NCI-H82 (cell line): ENCODE measurements at regions not wholly inside any gene's neighbourhood (a gene's known extent, or its start where the extent isn't known, plus 50 kb on each side); places are given as distances from the start of the nearest gene placed in this dataset.

Experiments used
- DNase-seq: peaks from one replicate; lab custom pipeline; 2025; lab: John Stamatoyannopoulos, UW

DNA sequence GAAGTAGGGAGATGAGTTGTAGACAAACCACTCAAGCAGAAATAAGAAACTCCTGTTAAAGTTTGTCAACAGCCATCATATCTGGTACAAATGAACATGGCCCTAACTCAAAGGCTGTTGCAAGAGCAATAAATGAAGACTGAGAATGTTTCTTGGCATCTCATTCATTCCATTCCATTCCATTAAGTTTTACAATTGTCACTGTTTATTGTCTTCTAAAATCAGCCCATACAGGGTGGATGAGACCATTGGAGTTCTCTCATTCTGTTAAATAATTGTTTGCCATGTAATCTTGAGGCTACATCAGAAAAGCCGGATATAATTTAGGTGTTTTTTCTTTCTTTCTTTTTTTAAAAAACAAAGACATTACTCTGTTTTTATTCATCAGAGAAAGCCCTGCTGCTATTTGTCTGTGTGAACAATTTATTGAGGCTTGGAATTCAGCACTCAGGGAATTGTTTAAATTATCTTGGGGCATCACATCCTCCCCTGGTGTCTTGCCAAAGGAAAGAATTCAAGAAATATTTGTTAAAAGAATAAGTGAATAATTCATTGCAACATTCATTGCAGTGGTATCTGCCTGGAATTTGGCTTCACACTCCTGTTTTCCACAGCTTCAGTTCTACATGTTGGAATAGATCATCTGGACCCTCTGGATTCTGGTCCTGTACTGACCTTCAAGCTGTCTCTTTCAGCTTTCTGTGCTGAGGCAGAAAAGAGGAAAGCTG is 604.5 kb downstream of the PLPP3 start:
- no peak for DNase-seq

DNA sequence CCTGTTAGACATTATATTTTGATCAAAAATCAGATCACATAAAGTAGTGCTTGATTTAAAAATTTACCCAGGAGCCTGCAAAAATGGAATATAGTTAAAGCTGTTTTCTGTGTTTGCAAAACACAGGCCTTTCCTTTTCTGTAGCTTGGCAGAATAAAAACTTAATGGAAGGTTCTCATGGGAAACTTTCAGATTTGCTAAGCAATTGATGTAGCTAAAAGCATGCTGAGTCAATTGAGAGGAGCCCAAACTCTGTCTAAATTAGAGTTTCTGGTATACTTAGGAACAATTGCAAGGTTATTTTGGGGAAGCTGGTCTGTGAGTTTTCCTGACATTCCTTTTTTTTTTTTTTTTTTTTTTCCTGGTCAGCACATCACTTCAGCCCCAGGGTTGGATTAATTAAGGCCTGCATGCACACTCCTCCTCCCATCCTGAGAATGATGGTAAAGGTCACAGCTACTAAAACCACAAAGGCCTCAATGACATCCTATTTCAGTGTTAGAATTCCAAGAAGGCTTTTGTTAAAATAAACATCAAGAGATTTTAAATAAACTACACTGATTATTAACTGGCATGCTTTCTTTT is 608.7 kb downstream of the PLPP3 start:
- no peak for DNase-seq

DNA sequence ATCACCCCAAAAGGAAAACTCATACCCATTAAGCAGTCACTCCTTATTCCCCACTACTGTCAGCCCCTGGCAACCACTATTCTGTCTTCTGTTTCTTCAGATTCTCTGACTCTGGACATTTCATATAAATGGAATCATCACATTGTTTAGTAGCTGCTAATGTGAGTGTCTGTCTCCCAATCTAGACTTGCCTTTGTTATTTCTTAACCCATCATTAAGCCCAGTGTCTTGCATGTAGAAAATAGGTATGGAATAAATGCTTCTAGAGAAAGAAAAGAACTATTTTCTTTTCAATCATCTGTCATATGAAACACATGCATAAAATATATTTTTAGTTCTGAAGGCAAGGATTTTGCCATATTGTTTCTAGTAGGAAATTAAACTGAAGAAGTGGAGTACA is 610.0 kb downstream of the PLPP3 start:
- no peak for DNase-seq

DNA sequence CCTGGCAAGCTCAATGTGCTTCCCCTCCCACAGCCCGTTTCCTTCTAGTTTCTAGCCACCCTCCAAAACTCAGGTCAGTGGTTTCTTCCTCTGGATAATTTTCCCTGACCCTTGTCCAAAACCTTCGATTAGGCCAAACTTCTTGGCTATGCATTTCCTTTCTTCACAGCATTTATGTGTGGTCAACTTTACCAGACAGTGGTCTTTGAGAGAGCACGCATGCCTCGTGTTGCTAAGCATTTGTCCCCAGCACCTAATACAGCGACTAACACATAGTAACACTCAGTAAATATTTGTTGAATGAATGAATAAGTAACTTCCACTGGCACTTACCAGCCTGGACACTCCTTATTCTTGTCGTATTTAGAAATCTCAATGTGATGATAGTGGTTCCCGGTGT is 610.7 kb downstream of the PLPP3 start:
- DNase-seq, result no peak

DNA sequence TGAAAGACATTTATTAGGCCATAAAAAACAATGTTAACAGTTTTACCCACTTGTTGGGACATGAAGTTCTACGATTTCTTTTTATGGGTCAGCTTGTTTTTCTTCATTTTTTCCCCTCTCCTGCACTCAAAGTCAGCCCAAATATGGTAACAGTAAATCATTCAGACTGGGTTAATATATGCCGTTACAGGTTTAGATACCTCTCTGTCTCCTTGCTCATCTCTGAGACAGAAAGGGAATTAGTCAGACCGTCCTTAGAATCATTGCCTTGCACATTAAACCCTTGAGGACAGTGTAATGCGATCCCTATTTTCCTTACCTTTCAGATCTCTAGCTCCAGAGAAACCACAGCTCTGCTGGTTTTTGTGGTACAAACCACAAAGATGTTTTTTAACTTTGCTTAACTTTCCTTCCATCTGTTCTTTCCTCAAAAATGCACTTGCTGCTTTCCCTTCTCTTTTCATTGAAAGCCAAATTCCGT is 613.3 kb downstream of the PLPP3 start:
- DNase-seq, result no peak

DNA sequence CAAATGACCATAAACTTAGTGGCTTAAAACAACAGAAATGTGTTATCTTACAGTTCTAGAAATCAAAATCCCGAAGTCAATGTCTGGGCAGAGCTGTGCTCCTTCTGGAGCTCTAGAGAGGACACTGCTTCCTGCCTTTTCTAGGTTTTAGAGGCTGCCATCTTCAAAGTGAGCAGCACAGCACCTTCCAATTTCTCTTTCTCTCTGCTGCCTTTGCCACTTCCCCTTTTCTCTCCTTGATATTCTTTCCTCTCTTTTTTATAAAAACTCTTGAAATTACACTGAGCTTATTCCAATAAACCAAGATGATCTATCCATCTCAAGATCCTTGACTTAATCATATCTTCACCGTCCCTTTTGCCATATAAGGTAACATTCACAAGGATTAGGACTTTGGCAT is 616.9 kb downstream of the PLPP3 start:
- DNase-seq, result no peak

DNA sequence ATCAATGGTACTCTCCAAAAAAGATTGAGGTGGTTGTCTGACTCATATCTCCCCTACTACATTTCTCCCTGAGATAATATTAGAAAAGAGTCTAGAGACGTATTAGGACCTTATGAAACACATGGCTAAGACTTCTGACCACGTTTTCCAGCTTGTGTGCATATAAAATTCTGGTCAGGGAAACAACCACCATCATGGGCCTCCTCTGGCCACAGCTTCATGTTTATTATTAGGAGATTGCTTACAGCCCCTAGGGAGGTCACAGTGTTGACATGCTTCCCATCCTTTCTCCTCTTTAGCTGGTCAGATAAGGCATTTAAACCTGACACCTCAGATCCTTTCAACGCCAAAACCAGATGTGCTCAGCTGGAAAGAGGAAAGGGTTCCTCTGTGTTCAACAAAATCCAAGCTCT is 620.2 kb downstream of the PLPP3 start:
- no peak for DNase-seq

DNA sequence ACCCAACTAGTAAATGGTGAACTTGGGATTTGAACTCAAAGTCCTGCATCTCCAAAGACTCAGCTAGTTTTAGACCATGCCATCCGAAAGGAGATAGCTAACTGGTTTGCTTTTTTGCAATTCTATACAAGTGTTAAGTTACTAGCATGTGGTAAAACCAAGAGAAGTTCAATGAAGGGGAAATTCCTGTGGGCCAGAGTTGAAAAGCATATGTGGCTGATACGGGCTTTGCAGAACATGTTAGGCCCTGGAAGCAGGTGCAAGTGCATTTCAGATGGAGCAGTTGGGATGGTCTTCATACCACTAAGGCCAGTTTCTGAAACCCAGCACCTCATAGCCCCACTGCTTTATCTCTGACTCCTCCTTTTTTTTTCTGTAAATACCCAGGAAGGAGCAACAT is 620.9 kb downstream of the PLPP3 start:
- DNase-seq, result no peak

DNA sequence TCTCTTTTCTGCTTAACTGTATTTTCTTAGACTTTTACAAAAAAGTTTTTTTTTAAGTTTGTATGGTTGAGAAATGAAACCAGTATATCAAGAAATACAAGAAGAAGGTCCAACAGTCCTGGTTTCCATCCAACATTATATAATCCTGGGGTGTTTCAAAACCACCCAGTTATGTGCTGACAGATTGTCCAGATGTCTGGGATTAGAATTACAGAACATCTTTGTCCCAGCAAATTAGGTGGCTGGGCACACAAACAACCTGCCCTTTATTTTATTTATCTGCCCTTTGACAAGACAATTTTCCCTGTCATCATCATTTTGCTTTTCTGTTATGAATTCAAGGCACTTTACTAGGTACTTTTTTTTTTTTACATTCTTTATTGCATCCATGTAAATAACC is 622.1 kb downstream of the PLPP3 start:
- DNase-seq, result peak; percentile 35

DNA sequence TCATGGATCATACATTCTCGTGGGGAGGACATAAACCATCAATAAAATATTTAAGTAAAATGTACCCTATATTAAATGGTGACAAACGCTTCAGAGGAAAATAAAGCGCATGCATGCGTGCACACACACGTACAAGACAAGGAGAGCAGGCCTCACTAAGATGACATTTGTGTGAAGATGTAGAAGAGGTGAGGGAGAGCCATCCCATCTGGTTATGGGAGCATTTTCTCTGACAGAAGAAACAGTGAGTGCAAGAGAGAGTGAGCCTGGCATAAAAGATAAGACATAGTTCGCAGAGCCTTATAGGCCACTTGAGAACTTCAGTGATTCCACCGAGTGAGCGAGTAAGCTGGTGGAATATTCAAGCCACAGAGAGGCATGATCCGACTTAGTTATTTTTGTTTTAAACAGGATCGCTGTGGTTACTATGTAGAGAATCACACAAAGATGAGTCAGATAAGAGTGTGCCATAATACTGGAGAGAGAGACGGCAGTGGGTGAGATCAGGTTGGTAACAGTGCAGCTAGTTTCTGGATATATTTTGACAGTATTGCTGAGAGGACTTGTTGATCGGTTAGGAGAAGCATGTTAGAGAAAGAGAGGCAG is 624.2 kb downstream of the PLPP3 start:
- DNase-seq, result no peak

DNA sequence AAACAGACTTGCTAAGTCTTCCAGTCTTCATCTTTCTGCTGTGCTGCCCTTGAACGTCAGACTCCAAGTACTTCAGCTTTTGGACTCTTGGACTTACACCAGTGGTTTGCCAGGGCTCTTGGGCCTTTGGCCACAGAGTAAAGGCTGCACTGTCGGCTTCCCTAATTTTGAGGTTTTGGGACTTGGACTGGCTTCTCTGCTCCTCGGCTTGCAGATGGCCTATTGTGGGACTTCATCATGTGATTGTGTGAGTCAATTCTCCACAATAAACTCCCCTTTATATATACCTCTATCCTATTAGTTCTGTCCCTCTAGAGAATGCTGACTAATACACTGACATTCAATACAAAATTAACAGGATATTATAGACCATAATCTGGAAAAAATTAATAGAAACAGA is 628.1 kb downstream of the PLPP3 start:
- no peak for DNase-seq

DNA sequence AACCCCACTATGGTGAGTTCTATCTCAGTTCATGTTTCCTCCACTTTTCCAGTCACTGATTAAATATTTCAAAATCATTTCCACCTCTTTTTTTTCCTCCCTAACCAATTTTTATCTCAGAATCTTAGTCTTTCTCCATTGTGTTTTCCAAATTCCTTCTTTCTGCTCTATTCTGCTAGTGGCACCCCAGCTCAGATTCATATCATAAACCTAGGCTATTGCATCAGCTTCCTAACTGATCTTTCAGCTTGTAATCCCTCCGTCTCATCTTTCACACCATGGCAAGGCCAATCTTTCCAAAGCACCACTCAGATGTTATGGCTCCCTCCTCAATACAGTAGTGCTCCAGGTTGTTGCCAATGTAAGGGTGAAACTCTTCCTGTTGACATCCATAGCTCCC is 631.9 kb downstream of the PLPP3 start:
- DNase-seq, result no peak

DNA sequence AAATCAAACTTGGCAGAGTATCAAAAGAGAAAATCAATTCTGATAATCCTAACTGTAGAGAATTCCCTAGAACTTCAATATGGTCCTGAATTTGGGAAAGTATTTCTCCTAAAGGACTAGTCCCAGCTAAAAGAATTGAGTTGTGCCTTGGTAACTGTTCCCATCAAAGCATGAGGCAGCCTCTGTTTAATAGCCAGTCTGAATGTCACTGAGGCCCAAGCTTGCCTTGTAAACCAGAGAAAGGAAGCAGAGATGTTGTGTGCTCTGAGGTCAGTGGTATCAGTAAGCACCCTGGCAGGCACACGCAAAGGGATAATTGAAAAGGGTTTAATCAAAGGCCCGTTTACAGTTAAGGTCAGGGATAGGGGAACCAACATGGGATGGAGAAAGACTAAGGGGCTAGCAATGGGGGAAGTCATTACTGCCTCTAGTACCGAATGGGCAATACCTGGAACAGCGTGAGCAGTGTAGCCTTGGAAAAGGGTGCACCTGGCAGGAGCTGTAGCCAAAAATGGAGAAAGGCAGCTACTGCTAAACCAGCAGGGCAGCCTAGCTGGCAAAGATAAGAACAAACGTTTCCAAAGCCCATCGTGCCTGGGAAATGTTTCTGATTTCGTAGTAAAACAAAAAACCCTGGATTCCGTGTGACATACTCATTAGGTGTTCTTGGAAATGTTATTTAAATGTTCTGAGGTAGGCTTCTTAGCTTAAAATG is 635.5 kb downstream of the PLPP3 start:
- DNase-seq, result no peak

DNA sequence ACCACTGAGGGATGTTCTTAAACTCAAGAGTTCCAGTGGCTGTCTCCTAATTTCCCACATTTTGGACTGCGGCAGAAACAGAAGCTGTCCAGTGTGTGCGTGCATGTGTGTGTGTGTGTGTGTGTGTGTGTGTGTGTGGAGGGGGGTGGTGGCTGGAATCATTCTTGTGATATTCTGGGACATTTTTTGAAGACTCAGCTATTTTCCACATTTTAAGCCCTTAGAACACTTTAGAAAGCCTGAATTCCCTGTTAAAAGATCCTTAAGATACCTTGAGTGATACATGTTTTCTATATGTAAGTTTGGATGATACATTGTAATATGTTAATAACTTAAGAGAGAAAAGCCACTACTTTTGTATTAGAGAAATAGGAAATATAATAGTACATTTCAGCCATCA is 636.4 kb downstream of the PLPP3 start:
- DNase-seq, result no peak

DNA sequence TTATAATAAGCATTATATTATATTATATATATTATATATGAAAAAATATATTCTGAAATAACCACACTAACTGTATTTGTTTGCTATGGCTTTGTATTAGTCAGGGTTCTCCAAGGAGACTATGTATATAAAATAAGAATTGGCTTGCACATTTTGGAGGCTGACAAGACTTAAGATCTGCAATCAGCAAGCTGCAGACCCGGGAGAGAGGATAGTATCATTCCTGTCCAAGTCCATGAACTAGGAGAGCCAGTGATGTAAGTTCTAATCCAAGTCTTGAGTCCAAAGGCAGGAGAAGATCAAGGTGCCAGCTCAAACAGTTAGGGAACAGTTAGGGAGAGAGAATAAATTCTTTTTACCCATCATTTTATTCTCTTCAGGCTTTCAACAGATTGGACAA is 639.5 kb downstream of the PLPP3 start:
- no peak for DNase-seq

DNA sequence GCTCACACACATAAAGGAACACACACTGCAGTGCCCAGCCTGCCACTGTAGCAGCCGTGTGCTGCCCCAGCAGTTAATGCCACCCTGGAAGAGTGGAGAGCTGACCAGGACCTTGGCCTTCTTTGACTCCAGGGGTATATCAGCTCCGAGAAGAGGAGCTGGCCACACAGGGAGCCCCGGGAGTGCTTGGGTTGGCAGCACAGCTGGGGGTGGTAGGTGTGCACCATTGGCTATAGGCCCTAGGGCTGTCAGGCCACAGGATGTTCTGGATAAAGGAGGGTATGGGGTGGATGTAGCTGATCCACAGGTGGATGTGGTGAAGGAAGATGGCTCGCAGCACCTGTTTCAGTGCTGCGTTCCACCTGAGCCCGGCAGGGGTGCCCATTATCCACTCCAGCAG is 640.5 kb downstream of the PLPP3 start:
- no peak for DNase-seq

DNA sequence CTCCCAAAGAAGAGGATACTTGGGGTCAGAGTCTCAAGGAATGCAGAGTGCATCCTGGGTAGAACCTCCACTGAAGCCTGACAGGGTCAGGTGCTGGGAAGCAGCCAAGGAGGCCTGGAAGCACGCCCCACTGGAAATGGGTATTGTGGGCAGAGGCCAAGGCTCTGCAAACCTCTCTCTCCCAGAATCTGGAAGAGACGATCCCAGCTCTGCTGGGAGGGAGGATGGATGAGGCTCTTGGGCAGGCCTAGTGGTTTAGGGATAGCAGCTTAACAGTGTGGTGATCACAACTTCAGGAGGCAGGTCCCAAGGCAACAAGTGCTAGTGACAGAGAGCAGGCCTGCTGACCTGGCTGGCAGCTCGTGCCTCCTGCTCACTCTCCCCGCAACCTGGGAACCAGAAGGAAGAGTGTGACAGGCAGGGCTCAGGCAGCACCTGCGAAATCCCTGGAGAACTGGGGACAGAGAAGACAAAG is 641.0 kb downstream of the PLPP3 start:
- no peak for DNase-seq

DNA sequence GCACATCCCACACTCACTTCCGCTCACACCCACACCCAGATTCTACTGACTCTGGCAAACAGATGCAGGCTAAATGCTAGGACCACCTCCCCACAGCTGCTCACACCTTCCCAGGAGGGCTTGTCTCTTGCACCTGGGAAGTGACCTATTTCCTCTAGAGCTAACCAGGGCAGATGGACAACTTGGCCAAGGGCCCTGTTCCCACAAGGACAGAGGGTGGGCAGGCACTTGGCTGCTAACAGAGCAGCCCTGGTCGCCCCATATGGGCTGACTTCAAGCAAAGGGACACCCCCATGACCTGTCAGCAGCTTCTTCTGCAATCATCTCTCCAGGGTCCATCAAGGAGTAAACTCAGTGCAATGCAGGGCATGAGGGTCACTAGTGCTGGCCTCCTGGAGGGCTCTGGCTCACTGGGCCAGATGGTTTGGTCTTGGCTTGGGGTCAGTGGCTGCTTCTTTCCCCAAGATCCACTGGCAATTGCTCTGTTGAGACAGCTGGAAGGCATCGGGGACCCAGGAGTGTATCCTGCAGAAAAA is 641.5 kb downstream of the PLPP3 start:
- DNase-seq, result no peak

DNA sequence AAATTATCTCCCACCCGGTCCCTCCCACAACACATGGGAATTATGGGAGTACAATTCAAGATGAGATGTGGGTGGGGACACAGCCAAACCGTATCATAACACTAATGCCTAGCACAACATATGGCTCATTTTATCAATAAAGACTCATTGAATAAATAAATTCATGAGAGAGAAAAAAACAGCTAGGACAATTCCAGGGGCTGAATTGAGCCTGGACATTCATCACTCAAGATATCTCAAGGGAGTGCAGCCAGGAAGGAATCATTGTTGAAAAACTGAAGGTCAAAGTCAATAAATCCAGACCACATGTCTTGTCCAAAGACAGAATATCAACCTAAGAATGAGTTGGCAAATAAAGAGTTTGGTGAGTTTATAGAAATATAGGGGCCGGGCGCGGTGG is 644.1 kb downstream of the PLPP3 start:
- no peak for DNase-seq

DNA sequence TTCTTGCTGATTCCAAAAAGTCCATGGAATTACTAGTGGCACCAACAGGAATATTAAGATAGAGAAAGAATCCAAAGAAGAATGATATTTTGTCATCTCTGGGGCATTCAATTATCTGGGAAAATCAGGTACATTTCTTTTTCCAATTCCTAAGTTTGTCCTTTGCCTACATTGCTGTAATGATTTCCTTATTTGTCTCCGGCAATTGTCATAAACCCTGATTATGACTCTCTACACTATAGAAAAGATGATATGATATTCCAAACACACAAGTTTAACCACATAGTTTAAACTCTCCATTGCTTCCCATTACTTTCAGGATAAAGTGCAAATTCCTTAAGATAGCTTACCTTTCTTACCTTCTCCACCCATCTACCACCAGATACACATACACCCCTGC is 647.0 kb downstream of the PLPP3 start:
- DNase-seq, result no peak

DNA sequence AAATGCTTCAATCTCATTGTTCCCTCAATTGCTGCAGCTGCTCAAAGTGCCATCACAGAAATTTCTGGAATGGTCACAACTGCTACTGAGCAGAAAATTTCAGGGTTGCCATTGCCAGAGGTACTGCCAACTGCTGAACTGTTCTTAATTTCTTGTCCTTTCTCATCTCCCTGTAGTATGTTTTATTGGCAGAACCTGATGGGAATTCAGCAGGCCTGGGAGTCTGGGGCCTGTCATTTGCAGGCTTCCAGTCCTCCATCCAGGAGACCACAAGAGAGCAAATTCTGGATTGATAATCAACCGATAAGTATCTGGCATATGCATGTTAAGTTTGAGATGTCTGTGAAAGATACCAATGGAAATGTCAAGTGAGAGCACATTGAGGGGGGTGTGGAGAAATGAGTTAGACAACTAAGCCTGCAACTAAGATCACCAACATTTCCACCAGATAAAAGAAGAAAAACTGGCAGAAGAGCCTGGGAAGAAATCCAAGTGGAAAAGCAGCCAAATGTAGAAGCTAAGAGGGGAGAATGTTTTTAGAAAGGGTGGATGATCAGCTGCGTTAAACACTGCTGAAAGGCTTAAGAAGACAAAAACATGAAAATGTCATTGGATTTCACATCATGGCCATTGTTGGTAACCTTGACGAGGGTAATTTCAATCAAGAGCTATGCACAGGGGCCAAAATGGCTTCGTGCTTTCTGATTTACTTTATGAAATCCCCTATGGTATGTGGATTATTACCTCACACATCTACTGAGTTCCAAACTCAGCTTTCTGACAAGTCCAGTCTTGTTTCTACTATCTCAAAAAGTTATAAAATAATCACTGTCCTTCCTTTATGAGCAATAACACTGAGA is 648.1 kb downstream of the PLPP3 start:
- DNase-seq, result no peak

DNA sequence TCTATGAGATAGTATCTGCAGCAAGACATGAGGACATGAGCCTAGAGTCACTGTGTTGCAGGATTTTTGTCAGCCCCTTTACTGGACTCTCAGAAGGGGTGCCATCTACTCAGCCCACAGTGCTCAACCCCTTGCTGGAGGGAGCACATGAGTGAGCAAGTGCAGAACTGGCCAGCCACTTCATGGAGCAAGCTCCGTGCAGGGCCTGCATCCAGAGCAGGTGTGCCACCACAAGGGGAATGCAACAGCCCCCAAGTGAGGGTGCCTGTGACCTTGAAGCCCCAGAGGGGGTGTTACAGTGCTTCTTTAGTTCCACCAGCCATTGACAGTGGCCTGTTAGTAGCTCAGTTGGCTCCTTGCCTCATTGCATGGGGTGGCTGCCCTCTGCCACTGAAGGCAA is 649.7 kb downstream of the PLPP3 start:
- no peak for DNase-seq
